GM19372 (cell line): ENCODE measurements at regions not wholly inside any gene's neighbourhood (a gene's known extent, or its start where the extent isn't known, plus 50 kb on each side); places are given as distances from the start of the nearest gene placed in this dataset.
"Not testable (repeated sequence)": the region's sequence is repeated elsewhere in the genome, so short reads cannot be mapped to it uniquely, and the experiment has no call there.

Experiments used
- ATAC-seq: cut with Tn5 transposase; IDR thresholded peaks from one replicate; pipeline ENCODE4 v1.9.1; 2021; ENCODE audit warnings: mild to moderate bottlenecking, low read depth, moderate library complexity; ENCODE audit not compliant: unreplicated experiment

GRCh38 chr10:84571146-84571545 is 242.8 kb downstream of the CCSER2 start:
- ATAC-seq, result no peak

GRCh38 chr10:84574102-84574501 is 245.7 kb downstream of the CCSER2 start:
- ATAC-seq, result no peak

- no peak for ATAC-seq
Observed at GRCh38 chr10:84581976-84582375, 253.6 kb downstream of the CCSER2 start.

- no peak for ATAC-seq
Observed at GRCh38 chr10:84583501-84583900, 255.1 kb downstream of the CCSER2 start.

- ATAC-seq, result no peak
Observed at GRCh38 chr10:84587789-84588188, 259.4 kb downstream of the CCSER2 start.

GRCh38 chr10:84588426-84588825 is 260.0 kb downstream of the CCSER2 start:
- ATAC-seq, result no peak

GRCh38 chr10:84588971-84589370 is 260.6 kb downstream of the CCSER2 start:
- ATAC-seq, result no peak

- ATAC-seq, result no peak
Observed at GRCh38 chr10:84589526-84590205, 261.3 kb downstream of the CCSER2 start.

DNA sequence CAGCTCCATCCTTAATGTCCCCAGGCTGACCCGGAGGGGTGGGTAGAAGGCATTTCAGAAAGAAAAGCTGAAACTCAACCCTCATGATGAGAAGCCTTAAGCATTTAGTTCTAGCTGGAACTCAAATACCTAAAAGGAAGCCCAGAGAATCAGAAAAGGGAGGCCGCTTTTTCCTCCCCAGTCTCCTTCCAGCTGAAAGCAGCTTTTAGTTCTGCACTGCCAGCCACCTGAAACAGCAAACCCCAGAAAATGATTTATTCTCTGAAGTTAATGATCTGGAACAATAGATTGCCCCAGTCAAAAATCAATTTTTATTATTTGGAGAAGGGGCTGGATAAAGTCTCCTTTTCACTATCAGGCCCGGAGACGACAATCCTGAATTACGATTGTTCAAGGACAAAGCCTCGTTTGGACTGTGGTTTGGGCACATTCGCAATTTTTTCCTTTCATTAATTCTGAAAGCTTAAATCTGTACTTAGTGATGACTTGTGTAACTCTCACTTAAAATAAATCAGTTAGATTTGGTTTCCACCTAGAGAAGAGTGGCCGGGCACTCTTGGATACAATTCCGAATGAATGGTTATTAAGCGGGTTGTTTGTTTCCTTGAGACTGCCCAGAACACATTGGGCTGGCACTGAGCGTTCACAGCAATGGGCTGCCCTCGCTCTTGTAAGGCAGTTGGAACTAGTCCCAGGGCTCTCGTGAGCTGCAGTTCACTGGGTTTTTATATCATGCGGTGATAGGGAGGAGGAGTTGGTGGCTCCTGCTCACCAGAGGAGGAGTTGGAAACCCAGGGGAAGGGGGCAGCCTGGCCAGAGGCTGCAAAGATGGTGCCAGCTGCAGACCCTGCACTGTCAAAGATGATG is 262.2 kb downstream of the CCSER2 start:
- ATAC-seq, result no peak

GRCh38 chr10:84593506-84593905 is 265.1 kb downstream of the CCSER2 start:
- ATAC-seq, result no peak

GRCh38 chr10:84596585-84596984 is 268.2 kb downstream of the CCSER2 start:
- ATAC-seq, result no peak

DNA sequence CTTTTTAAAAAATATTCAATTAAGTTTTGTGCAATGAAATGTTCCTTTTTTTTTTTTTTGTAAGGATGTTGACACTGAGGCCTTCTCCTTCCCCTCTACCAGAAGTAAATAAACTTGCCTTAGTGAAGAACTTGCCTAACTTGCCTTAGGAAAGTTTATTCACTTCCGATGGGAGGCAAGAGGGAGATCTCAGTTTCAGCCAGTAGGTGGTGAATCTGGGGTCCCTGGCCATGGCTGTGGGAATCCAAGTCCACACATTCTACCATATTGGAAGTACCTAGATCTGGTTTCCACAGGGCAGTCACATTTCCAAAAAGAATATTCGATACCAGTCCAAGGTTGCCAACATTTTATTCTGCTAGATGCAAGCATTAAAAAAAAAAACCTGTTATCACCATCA is 270.9 kb downstream of the CCSER2 start:
- no peak for ATAC-seq

DNA sequence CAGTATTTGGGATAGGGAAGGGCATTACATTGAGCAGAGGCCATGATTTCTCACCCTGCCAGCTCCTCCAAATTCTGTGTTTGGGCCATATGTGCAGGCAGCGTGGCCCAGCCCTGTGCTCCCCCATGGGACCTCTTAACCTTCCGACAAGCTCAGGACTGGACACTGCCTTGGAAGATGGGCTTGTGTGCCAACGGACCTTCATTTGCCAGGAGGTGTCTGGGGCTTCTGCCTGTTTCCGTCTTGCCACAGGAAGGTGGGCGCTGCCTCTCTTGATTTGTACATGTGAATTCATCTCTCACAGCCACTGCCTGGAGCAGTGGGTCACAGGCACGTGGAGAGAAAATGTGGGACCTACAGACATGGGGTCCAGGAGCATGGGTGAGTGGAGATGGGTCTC is 272.6 kb downstream of the CCSER2 start:
- ATAC-seq, result no peak

- ATAC-seq, result not testable (repeated sequence)
Observed at GRCh38 chr10:84602543-84602942, 274.2 kb downstream of the CCSER2 start.

DNA sequence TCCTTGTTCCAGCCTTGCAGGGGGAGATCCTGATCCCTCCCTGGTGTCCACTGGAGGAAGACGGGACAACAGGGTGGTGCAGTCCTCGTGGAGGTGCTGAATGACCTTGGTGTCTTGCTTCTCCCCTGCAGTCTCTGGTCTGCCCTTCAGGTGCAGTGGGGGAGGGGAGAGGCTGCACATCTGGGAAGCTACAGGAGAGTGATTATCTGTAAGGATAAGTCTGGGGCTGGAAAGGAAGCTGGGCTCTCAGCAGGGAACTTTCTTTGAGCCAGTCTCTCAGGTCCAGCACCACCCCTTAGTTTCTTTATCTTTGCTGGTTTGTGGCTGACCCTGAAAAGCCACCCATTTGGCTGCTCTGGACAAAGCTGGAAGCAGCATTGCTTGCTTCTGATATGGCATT is 275.6 kb downstream of the CCSER2 start:
- no peak for ATAC-seq

DNA sequence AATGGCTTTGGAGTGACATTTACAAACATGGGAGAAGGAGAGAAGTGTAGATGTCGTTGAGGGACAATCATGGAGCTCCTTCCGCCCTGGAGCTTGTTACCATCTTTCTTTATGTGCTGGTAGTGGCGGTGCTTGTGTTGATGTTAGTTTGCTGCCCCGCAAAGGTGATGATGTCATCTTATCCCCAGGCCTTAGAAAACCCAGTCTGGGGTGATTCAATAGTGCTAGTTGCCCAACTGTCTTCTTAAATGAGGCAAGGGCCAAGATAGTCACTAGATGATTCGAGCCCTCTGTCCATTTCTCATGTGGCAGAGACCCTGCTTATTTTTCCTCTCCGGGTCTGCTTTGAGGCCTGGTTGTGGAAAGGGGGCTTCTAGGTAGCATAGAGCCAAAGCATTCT is 277.4 kb downstream of the CCSER2 start:
- ATAC-seq, result no peak

GRCh38 chr10:84606428-84606827 is 278.0 kb downstream of the CCSER2 start:
- ATAC-seq, result no peak

- no peak for ATAC-seq
Observed at GRCh38 chr10:84607044-84607443, 278.7 kb downstream of the CCSER2 start.

GRCh38 chr10:84607523-84607922 is 279.1 kb downstream of the CCSER2 start:
- no peak for ATAC-seq

DNA sequence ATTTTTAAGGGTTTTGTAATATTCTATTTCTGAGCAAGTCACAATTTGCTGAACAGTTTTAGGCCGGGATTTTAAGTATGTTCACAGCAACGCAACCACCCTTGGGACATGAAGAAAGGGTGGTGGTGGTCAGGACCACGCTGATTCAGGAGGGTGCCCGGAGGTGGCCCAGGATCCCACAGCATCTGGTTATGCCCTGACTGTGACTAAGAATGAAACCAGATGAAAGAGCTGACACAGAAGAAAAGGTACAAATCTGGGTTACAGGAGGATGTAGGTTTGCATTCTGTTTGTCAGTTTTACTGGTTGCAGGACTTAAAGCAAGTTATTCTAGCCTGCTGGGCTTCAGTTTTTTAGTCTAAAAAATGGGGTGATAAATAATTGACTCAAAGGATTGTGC is 279.7 kb downstream of the CCSER2 start:
- ATAC-seq, result peak; percentile 68

- peak; percentile 78 for ATAC-seq
Observed at GRCh38 chr10:84613336-84614021, 285.1 kb downstream of the CCSER2 start.
